Esophagus muscularis mucosa (tissue), 4 donors: ENCODE measurements at regions not wholly inside any gene's neighbourhood (a gene's known extent, or its start where the extent isn't known, plus 50 kb on each side); places are given as distances from the start of the nearest gene placed in this dataset.
A peak's percentile ranks its signal among the peaks of the same experiment; 100 is the strongest.

Source experiments
- DNase-seq: peaks from one replicate; pipeline ENCODE4 v3.0.0-alpha.2; 2017; ENCODE audit errors: extremely low spot score
- H3K27ac ChIP-seq, 4 donors: fragments of 200-600 bp; sonication (generic); replicated peaks in 1 of 4; 1 replicate in 3 of 4; 2 replicates in 1 of 4; pipeline ENCODE4 v1.5.1; 2016 to 2019; ENCODE audit warnings: mild to moderate bottlenecking in 1 of 4
- H3K27me3 ChIP-seq, 4 donors: fragments of 200-600 bp; sonication (generic); one replicate each; pipeline versions ENCODE4 v1.5.1 to v1.6.0; 2016 to 2019
- H3K36me3 ChIP-seq, 4 donors: fragments of 200-600 bp; sonication (generic); one replicate each; pipeline ENCODE4 v1.5.1; 2016 to 2019
- H3K4me1 ChIP-seq, 4 donors: fragments of 200-600 bp; sonication (generic); one replicate each; pipeline ENCODE4 v1.5.1; 2016 to 2019
- H3K4me3 ChIP-seq, 4 donors: fragments of 200-600 bp; sonication (generic); 1 replicate in 2 of 4; 2 replicates in 2 of 4; pipeline ENCODE4 v1.5.1; 2016 to 2019; ENCODE audit warnings: mild to moderate bottlenecking in 4 of 4, moderate library complexity in 1 of 4
- H3K9me3 ChIP-seq, 4 donors: fragments of 200-600 bp; sonication (generic); 1 replicate in 3 of 4; 2 replicates in 1 of 4; pipeline ENCODE4 v1.5.1; 2016 to 2019
- EP300 ChIP-seq: sonication (generic); formaldehyde crosslinking; IDR thresholded peaks from one replicate; pipeline ENCODE4 v1.6.1; 2017; ENCODE audit warnings: antibody characterized with exemption
- POLR2A ChIP-seq: fragments of 450-650 bp; IDR thresholded peaks from one replicate; pipeline ENCODE4 v1.6.1; 2017; ENCODE audit warnings: antibody characterized with exemption, moderate library complexity, mild to moderate bottlenecking, low read depth
- POLR2AphosphoS5 ChIP-seq, 2 donors: sonication (generic); formaldehyde crosslinking; IDR thresholded peaks; one replicate each; pipeline ENCODE4 v1.6.1; 2017; ENCODE audit warnings: antibody characterized with exemption in 2 of 2
- WGBS: methylation state at CpG from one replicate; pipeline ENCODE4 v1.1.5; 2018; 5-methylcytosine and 5-hydroxymethylcytosine counted together
- intact Hi-C: fragments of 100-400 bp; cut with DNase I; formaldehyde crosslinking; loops from one replicate; pipeline ENCODE4 v1.15.1; 2023
- TF ChIP-seq, protein P1 (sequence below), 3 experiments: fragments of 200-600 bp in 2 of 3; fragments of 450-650 bp in 1 of 3; sonication (generic) in 2 of 3; IDR thresholded peaks; one replicate each; pipeline ENCODE4 v1.5.1; 2017 to 2019; ENCODE audit warnings: antibody characterized with exemption in 3 of 3, mild to moderate bottlenecking in 2 of 3, moderate library complexity in 1 of 3

DNA sequence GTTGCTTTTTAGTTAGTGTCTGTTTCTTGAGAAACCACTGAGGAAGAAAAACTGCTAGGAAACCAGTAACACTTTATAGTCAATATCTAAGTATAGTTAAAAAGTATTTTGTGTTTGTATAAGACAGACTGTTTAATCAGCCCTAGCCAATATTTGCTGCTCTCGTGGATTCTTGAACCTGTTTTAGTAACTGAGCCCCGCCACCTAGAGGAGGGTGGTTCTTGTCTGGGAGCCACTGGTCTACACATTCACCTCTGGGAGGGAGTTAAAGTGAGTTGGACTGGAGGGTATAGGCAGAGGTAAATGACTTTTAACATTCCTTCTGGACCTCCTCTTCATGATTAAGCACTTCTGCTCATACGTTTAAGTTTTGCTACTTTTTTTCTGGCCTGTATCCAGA lies 117.2 kb downstream of the SPATA31D1 start:
- TF ChIP-seq, protein P1, sequence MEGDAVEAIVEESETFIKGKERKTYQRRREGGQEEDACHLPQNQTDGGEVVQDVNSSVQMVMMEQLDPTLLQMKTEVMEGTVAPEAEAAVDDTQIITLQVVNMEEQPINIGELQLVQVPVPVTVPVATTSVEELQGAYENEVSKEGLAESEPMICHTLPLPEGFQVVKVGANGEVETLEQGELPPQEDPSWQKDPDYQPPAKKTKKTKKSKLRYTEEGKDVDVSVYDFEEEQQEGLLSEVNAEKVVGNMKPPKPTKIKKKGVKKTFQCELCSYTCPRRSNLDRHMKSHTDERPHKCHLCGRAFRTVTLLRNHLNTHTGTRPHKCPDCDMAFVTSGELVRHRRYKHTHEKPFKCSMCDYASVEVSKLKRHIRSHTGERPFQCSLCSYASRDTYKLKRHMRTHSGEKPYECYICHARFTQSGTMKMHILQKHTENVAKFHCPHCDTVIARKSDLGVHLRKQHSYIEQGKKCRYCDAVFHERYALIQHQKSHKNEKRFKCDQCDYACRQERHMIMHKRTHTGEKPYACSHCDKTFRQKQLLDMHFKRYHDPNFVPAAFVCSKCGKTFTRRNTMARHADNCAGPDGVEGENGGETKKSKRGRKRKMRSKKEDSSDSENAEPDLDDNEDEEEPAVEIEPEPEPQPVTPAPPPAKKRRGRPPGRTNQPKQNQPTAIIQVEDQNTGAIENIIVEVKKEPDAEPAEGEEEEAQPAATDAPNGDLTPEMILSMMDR (IDR thresholded peaks at IDR 0.05): peak in 1 of 3 experiments; percentile 3
- TF ChIP-seq POLR2AphosphoS5 (IDR thresholded peaks at IDR 0.05): no peak
- TF ChIP-seq EP300: no peak
- no peak for TF ChIP-seq POLR2A
- Histone ChIP-seq H3K9me3 (peaks cover 0 to 7% (median 3%) of the 10 kb centered on the region in 4 donors), H3K4me3 (no peak overlapping the region), H3K36me3 (no peaks in the 10 kb centered on the region), H3K27me3 (no peaks in the 10 kb centered on the region), H3K4me1 (no peaks in the 10 kb centered on the region), H3K27ac (no peak overlapping the region)
- intact Hi-C loops: no loop called here
- WGBS: 69% methylated on average over 3 of the region's 3 CpGs
- no peak for DNase-seq

DNA sequence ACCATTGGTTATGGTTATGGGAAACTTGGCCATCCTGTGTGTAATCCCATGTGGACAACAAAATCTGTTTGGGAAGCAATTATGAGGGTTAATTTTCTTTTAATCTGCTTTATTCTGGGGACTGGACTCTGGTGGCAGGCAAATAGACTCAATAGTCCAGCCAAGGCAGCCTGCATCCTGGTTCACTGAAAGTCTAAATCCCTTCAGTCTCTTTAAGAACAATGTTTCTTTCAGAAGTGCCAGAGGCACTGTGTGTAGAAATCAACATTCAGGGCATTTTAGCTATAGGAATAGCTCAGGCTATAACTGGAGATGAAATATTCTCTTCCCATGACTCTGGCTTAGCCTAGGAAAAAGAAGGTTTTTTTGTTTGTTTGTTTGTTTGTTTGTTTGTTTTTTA lies 118.0 kb downstream of the SPATA31D1 start:
- no peak overlapping the region for H3K27ac ChIP-seq

DNA sequence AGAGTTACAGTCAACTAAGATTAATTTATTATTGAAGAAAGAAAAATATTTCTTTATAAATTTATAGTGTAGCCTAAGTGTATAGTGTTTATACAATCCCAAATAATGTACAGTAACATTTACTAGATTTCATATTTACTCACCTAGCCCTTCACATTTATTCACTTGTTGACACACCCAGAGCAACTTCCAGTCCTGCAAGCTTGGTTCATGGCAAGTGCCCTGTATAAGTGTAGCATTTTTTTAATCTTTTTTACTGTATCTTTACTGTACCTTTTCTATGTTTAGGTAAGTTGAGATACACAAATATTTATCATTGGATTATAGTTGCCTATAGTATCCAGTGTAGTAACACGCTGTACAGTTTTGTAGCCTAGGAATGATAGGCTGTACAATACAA lies 119.9 kb downstream of the SPATA31D1 start:
- Histone ChIP-seq H3K4me3 (no peak overlapping the region), H3K4me1 (no peaks in the 10 kb centered on the region), H3K36me3 (no peaks in the 10 kb centered on the region), H3K9me3 (no peaks in the 10 kb centered on the region), H3K27ac (no peak overlapping the region), H3K27me3 (no peaks in the 10 kb centered on the region)
- 95% methylated on average over 1 of the region's 1 CpG for WGBS
- no peak for DNase-seq
- TF ChIP-seq, protein P1 (IDR thresholded peaks at IDR 0.05): no peak
- no peak for TF ChIP-seq EP300
- TF ChIP-seq POLR2A: no peak
- TF ChIP-seq POLR2AphosphoS5 (IDR thresholded peaks at IDR 0.05): no peak
- intact Hi-C loops: no loop called here

More for the DNA sequence above, 118.0 kb downstream of the SPATA31D1 start:
- H3K36me3 ChIP-seq: no peaks in the 10 kb centered on the region
- no peak overlapping the region for H3K4me3 ChIP-seq
- no peak for DNase-seq
- TF ChIP-seq POLR2AphosphoS5 (IDR thresholded peaks at IDR 0.05): no peak
- no peaks in the 10 kb centered on the region for H3K4me1 ChIP-seq
- H3K9me3 ChIP-seq: peaks cover 0 to 4% (median 1%) of the 10 kb centered on the region in 4 donors
- intact Hi-C loops: no loop called here
- no peaks in the 10 kb centered on the region for H3K27me3 ChIP-seq

DNA sequence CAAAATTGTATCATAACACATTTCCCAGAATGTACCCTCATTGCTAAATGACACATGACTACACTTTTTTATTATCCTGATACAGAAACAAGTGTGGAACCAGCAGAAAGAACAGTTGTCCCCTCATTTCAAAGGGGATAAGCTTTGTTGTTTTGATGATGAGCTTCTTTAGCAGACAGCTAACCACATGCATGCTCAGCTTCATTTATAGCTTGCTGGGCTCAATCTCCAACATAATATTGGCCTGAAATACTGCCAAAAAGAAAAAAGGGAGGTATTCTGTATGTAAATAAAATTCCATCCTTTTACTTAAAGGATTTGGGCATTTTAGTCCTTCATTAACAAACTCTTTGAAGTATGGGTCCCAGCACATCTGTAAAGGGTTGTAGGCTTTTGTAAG lies 120.4 kb downstream of the SPATA31D1 start:
- TF ChIP-seq EP300: no peak
- TF ChIP-seq, protein P1 (IDR thresholded peaks at IDR 0.05): no peak
- TF ChIP-seq POLR2A: no peak
- TF ChIP-seq POLR2AphosphoS5 (IDR thresholded peaks at IDR 0.05): no peak
- intact Hi-C loops: no loop called here
- Histone ChIP-seq H3K4me1 (no peaks in the 10 kb centered on the region), H3K27ac (no peak overlapping the region), H3K36me3 (no peaks in the 10 kb centered on the region), H3K27me3 (no peaks in the 10 kb centered on the region), H3K4me3 (no peak overlapping the region), H3K9me3 (no peaks in the 10 kb centered on the region)
- DNase-seq: no peak

DNA sequence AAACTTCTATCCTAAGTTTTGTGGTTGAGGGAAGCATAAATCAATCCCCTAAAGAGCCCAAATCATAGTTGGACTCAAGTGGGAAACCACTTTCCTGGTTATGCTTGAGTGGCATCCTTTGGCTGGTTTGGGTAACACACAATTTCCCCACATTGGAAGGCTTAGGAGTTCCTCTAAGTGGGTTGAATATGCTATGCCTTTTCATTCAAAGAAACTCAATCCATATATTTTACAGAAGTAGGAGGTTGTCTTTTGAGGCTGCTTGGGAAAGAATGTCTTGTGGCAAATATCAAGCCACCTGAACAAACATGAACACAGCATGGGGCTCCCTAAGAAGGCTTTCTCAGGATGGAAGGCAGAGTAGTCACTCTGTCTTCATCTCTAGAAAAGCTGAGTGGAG lies 121.1 kb downstream of the SPATA31D1 start:
- no peaks in the 10 kb centered on the region for H3K9me3 ChIP-seq
- TF ChIP-seq, protein P1 (IDR thresholded peaks at IDR 0.05): no peak
- TF ChIP-seq EP300 (no peak), POLR2A (no peak), POLR2AphosphoS5 (IDR thresholded peaks at IDR 0.05) (no peak)
- no peaks in the 10 kb centered on the region for H3K27me3 ChIP-seq
- intact Hi-C loops: no loop called here
- H3K36me3 ChIP-seq: no peaks in the 10 kb centered on the region
- no peak for DNase-seq
- H3K27ac ChIP-seq: no peak overlapping the region
- H3K4me3 ChIP-seq: no peak overlapping the region
- H3K4me1 ChIP-seq: no peaks in the 10 kb centered on the region
